ENCODE measurements at regions not wholly inside any gene's neighbourhood (a gene's known extent, or its start where the extent isn't known, plus 50 kb on each side); places are given as distances from the start of the nearest gene placed in this dataset.
A peak's percentile ranks its signal among the peaks of the same experiment; 100 is the strongest.

GRCh38 chr1:219993554-219994433 is 52.5 kb downstream of the EPRS1 start:
- no peak for DNase-seq

GRCh38 chr1:219991919-219992318 is 54.4 kb downstream of the EPRS1 start:
- DNase-seq: peak; percentile 49

GRCh38 chr1:219991511-219991810 is 54.8 kb downstream of the EPRS1 start:
- DNase-seq: no peak

- peak; percentile 75 for DNase-seq
Measured at GRCh38 chr1:219990782-219991510, 55.4 kb downstream of the EPRS1 start.

GRCh38 chr1:219989766-219990165 is 56.5 kb downstream of the EPRS1 start:
- no peak for DNase-seq

DNA sequence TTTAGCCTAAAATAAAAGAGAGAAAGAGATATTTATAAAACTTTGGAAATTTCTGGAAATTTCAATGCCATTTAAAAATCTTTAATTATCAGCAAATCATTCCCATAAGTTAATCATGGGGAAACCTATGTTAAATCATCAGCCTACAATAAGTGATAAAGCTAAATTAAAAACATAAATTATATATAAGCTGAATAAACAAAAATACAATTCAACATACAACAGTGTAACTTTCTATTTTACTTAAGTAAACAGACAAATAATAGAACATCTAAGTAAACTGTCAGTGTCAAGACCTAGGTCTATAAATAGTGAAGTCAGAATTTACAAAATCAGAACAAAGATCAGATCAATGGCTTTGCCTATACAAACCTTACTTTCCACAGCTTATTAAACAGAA is 57.5 kb downstream of the EPRS1 start:
- DNase-seq: no peak

DNA sequence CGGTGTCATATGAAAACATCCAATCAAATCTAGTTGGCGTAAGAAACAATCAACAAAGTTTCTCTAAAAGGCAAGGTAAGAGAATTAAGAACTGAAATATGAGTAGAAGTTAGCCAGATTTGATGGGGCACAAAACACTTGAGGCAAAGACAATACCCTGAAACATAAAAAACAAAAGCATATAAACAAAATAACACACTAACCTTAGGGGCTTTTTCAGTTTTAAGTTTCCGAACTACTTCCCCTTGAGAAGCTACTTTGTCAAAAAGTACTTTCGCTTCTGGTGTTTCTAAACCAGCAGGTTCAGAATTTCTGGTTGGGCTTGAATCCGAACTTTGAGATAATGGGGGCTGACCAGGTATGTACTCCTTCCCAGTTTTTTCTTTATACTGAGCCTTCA is 57.9 kb downstream of the EPRS1 start:
- DNase-seq: no peak

- no peak for DNase-seq
Measured at GRCh38 chr1:219987325-219987724, 59.0 kb upstream of the SLC30A10 start.

DNA sequence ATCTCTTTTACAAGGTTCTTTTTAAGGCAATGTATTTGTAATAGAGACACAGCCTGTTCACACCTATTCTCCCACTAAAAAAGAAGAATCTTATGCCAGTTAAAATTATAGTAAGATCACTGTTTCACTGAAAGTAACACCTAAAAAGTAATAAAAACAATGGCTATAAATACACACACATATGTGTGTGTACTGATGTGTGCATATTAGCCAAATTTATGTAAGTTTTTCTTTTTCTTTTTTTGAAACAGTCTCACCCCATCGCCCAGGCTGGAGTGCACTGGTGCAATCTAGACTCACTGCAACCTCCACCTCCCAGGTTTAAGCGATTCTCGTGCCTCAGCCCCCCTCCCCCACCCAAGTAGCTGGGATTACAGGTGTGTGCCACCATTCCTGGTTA is 56.8 kb upstream of the SLC30A10 start:
- DNase-seq: no peak

All from hematopoietic multipotent progenitor cell treated with erythropoietin and hydrocortisone succinate and interleukin-3 and kit ligand, for 6 days (in vitro differentiated cells).